Keratinocyte (primary cell): ENCODE measurements at regions not wholly inside any gene's neighbourhood (a gene's known extent, or its start where the extent isn't known, plus 50 kb on each side); places are given as distances from the start of the nearest gene placed in this dataset.

Experiments used
- DNase-seq: peaks from one replicate; pipeline ENCODE4 v3.0.0-alpha.2; 2011; ENCODE audit warnings: low read depth, missing footprints, low spot score
- FAIRE-seq: peaks from 2 replicates; lab custom pipeline; 2011; peaks lifted over from hg19 to GRCh38; lab: Jason Lieb, UNC
- H2AFZ ChIP-seq: 2 replicates; pipeline ENCODE4 v1.6.0; 2012; ENCODE audit warnings: low read length, control low read depth, inconsistent platforms; ENCODE audit not compliant: control insufficient read depth
- H3K27ac ChIP-seq: 2 replicates; pipeline ENCODE4 v1.5.1; 2011; ENCODE audit warnings: low read length; ENCODE audit not compliant: control insufficient read depth, insufficient read depth
- H3K27me3 ChIP-seq: 3 replicates; pipeline ENCODE4 v1.6.0; 2011; ENCODE audit warnings: low read length; ENCODE audit not compliant: control insufficient read depth, insufficient read depth; ENCODE audit errors: extremely low read depth
- H3K36me3 ChIP-seq, 2 experiments: 2 replicates in 1 of 2; 3 replicates in 1 of 2; pipeline ENCODE4 v1.5.1; 2011; ENCODE audit warnings: low read length in 2 of 2, mild to moderate bottlenecking in 1 of 2; ENCODE audit not compliant: control insufficient read depth in 2 of 2, insufficient read depth in 2 of 2; ENCODE audit errors: extremely low read depth in 1 of 2
- H3K4me1 ChIP-seq: 3 replicates; pipeline ENCODE4 v1.5.1; 2011; ENCODE audit warnings: low read length; ENCODE audit not compliant: control insufficient read depth, insufficient read depth; ENCODE audit errors: extremely low read depth
- H3K4me2 ChIP-seq: 3 replicates; pipeline ENCODE4 v1.6.0; 2011; ENCODE audit warnings: low read depth, low read length; ENCODE audit not compliant: control insufficient read depth, insufficient read depth; ENCODE audit errors: extremely low read depth
- H3K4me3 ChIP-seq, 3 experiments: fragments of 200-600 bp in 1 of 3; sonication (generic) in 1 of 3; 2 replicates in 2 of 3; 3 replicates in 1 of 3; pipeline ENCODE4 v1.5.1; 2011 to 2016; ENCODE audit warnings: low read length in 3 of 3, mild to moderate bottlenecking in 3 of 3, control low read depth in 2 of 3, inconsistent platforms in 1 of 3, low read depth in 1 of 3, mixed read lengths in 1 of 3, mixed run types in 1 of 3, moderate library complexity in 1 of 3; ENCODE audit not compliant: control insufficient read depth in 2 of 3, insufficient read depth in 2 of 3; ENCODE audit errors: extremely low read depth in 1 of 3
- H3K79me2 ChIP-seq: 2 replicates; pipeline ENCODE4 v1.6.0; 2012; ENCODE audit warnings: low read length; ENCODE audit not compliant: control insufficient read depth, insufficient read depth
- H3K9ac ChIP-seq: 3 replicates; pipeline ENCODE4 v1.6.0; 2011; ENCODE audit warnings: low read length; ENCODE audit not compliant: control insufficient read depth, insufficient read depth; ENCODE audit errors: extremely low read depth
- H3K9me1 ChIP-seq: 3 replicates; pipeline ENCODE4 v1.6.0; 2011; ENCODE audit warnings: low read length; ENCODE audit not compliant: control insufficient read depth, insufficient read depth; ENCODE audit errors: extremely low read depth
- H3K9me3 ChIP-seq: 2 replicates; pipeline ENCODE4 v1.5.1; 2012; ENCODE audit warnings: low read depth, low read length; ENCODE audit not compliant: control insufficient read depth
- H4K20me1 ChIP-seq: 3 replicates; pipeline ENCODE4 v1.6.0; 2011; ENCODE audit warnings: low read length; ENCODE audit not compliant: control insufficient read depth, insufficient read depth; ENCODE audit errors: extremely low read depth
- EZH2 ChIP-seq: IDR thresholded peaks from one replicate; pipeline ENCODE4 v1.6.1; 2012; ENCODE audit warnings: inconsistent platforms, mild to moderate bottlenecking, low read length, moderate library complexity
- dilution Hi-C: fragments of 300-500 bp; cut with MboI; formaldehyde crosslinking; loops from one replicate; pipeline ENCODE4 v1.7.0; 2020; ENCODE audit warnings: low sequenced_read_pairs; ENCODE audit not compliant: extremely low pct_ligation_motif_present
- TF ChIP-seq, protein P1 (sequence below), 3 experiments: IDR thresholded peaks in 1 of 3; conservative IDR thresholded peaks in 1 of 3; optimal IDR thresholded peaks in 1 of 3; 2 replicates in 2 of 3; 3 replicates in 1 of 3; pipeline versions ENCODE3 to v1.5.1; 2011; ENCODE audit warnings: low read length in 3 of 3, mild to moderate bottlenecking in 3 of 3, moderate library complexity in 2 of 3, control low read depth in 1 of 3, inconsistent platforms in 1 of 3; ENCODE audit not compliant: insufficient read depth in 2 of 3; ENCODE audit errors: extremely low read depth in 1 of 3

DNA sequence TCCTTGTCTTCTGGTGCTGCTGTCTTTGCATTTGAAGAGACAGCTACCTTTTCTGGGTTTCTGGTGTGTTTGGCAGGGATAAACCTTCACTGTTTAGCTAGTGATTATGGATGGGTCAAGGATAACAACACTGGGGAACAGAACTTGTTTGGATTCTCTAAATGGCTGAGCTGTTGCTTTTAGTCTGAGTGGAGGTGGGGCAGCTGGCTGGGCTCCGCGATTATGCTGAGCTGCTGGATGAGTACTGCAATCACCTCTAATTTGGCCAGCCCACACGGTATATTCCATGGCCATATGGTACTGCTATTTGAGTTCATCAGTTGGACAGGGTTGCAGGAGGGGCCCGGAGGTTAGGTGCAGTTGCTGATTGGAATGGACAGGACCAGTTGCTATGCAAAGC is 361.6 kb upstream of the TFPI start:
- TF ChIP-seq, protein P1, sequence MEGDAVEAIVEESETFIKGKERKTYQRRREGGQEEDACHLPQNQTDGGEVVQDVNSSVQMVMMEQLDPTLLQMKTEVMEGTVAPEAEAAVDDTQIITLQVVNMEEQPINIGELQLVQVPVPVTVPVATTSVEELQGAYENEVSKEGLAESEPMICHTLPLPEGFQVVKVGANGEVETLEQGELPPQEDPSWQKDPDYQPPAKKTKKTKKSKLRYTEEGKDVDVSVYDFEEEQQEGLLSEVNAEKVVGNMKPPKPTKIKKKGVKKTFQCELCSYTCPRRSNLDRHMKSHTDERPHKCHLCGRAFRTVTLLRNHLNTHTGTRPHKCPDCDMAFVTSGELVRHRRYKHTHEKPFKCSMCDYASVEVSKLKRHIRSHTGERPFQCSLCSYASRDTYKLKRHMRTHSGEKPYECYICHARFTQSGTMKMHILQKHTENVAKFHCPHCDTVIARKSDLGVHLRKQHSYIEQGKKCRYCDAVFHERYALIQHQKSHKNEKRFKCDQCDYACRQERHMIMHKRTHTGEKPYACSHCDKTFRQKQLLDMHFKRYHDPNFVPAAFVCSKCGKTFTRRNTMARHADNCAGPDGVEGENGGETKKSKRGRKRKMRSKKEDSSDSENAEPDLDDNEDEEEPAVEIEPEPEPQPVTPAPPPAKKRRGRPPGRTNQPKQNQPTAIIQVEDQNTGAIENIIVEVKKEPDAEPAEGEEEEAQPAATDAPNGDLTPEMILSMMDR (optimal IDR thresholded peaks at IDR 0.05 in 1 of 3, IDR thresholded peaks at IDR 0.05 in 1 of 3, conservative IDR thresholded peaks at IDR 0.05 in 1 of 3; ENCODE audit: extremely low read depth in 1 of 3, insufficient read depth in 2 of 3, low read length in 3 of 3), result no peak
- TF ChIP-seq EZH2, result no peak
- FAIRE-seq, result no peak
- no peaks in the 10 kb centered on the region for H3K9me1 ChIP-seq

DNA sequence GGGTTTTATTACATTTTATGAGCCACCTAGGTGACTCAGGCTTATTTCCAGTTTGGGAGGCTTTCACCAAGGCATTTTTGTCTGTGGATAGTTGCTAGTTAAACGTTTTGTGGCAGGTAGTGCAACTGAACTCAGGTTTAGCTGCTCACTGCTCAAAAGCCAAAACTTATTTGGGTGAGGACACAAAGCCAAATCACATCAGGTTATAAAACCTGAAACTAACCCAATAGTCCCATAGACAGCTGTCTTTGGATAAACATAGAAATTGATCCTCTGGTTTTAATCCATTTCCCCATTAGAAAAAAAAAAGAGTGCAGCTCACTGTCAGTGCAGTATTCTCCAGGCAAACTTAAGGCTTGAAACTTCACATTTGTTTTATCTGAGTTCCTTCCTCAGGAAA is 362.6 kb upstream of the TFPI start:
- H4K20me1 ChIP-seq, result no peaks in the 10 kb centered on the region
- no peaks in the 10 kb centered on the region for H3K36me3 ChIP-seq
- dilution Hi-C loops, result no loop called here
- no peak overlapping the region for H3K9ac ChIP-seq
- TF ChIP-seq, protein P1 (optimal IDR thresholded peaks at IDR 0.05 in 1 of 3, IDR thresholded peaks at IDR 0.05 in 1 of 3, conservative IDR thresholded peaks at IDR 0.05 in 1 of 3; ENCODE audit: extremely low read depth in 1 of 3, insufficient read depth in 2 of 3, low read length in 3 of 3), result no peak
- TF ChIP-seq EZH2, result no peak
- H2AFZ ChIP-seq, result no peak overlapping the region
- no peaks in the 10 kb centered on the region for H3K79me2 ChIP-seq
- H3K9me1 ChIP-seq, result no peaks in the 10 kb centered on the region
- no peak for DNase-seq
- FAIRE-seq, result no peak
- H3K4me2 ChIP-seq, result no peak overlapping the region
- no peak overlapping the region for H3K27ac ChIP-seq
- no peaks in the 10 kb centered on the region for H3K9me3 ChIP-seq
- H3K27me3 ChIP-seq, result no peaks in the 10 kb centered on the region
- no peaks in the 10 kb centered on the region for H3K4me1 ChIP-seq
- H3K4me3 ChIP-seq, result no peak overlapping the region

More for the DNA sequence above, 361.6 kb upstream of the TFPI start:
- Histone ChIP-seq H3K9me3 (no peaks in the 10 kb centered on the region), H3K4me1 (no peaks in the 10 kb centered on the region), H3K27ac (no peak overlapping the region), H3K27me3 (no peaks in the 10 kb centered on the region), H4K20me1 (no peaks in the 10 kb centered on the region), H3K4me2 (no peak overlapping the region), H3K9ac (no peak overlapping the region), H3K4me3 (no peak overlapping the region), H3K36me3 (no peaks in the 10 kb centered on the region), H2AFZ (no peak overlapping the region), H3K79me2 (no peaks in the 10 kb centered on the region)
- DNase-seq, result no peak
- dilution Hi-C loops, result no loop called here
